GM23338 (cell line): ENCODE measurements at regions not wholly inside any gene's neighbourhood (a gene's known extent, or its start where the extent isn't known, plus 50 kb on each side); places are given as distances from the start of the nearest gene placed in this dataset.

Experiments used
- ATAC-seq: fragments of 200-7000 bp; cut with Tn5 transposase; 3 replicates; pipeline ENCODE4 v1.9.1; 2020
- DNase-seq: peaks from one replicate; pipeline ENCODE4 v3.0.0-alpha.2; 2015; ENCODE audit warnings: low spot score
- H2AFZ ChIP-seq: fragments of 200-600 bp; sonication (generic); 2 replicates; pipeline ENCODE4 v1.8.0; 2016; ENCODE audit warnings: antibody characterized with exemption, mild to moderate bottlenecking, moderate library complexity
- H3F3A ChIP-seq: fragments of 200-600 bp; sonication (generic); replicated peaks from 2 replicates; pipeline ENCODE4 v1.8.0; 2017; ENCODE audit warnings: antibody characterized with exemption, mixed run types, low read depth
- H3K27ac ChIP-seq: fragments of 200-600 bp; sonication (generic); 2 replicates; pipeline ENCODE4 v1.6.1; 2016; ENCODE audit warnings: low read depth
- H3K27me3 ChIP-seq: fragments of 200-600 bp; sonication (generic); 2 replicates; pipeline ENCODE4 v1.8.0; 2016; ENCODE audit warnings: mild to moderate bottlenecking, mixed run types, moderate library complexity; ENCODE audit not compliant: insufficient read depth
- H3K36me3 ChIP-seq: fragments of 200-600 bp; sonication (generic); 2 replicates; pipeline ENCODE4 v1.8.0; 2016; ENCODE audit warnings: mild to moderate bottlenecking; ENCODE audit not compliant: insufficient read depth
- H3K4me1 ChIP-seq: fragments of 200-600 bp; sonication (generic); 2 replicates; pipeline ENCODE4 v1.8.0; 2016; ENCODE audit warnings: mild to moderate bottlenecking, moderate library complexity; ENCODE audit not compliant: insufficient read depth
- H3K4me2 ChIP-seq: fragments of 200-600 bp; sonication (generic); 2 replicates; pipeline ENCODE4 v1.7.1; 2017; ENCODE audit warnings: mixed run types
- H3K4me3 ChIP-seq: fragments of 200-600 bp; sonication (generic); 2 replicates; pipeline ENCODE4 v1.6.1; 2016; ENCODE audit warnings: mixed run types
- H3K79me2 ChIP-seq: fragments of 200-600 bp; sonication (generic); replicated peaks from 2 replicates; pipeline ENCODE4 v1.8.0; 2017; ENCODE audit warnings: mild to moderate bottlenecking; ENCODE audit not compliant: insufficient read depth
- H3K9me2 ChIP-seq: fragments of 200-600 bp; sonication (generic); 2 replicates; pipeline ENCODE4 v1.8.0; 2017; ENCODE audit not compliant: insufficient read depth
- H4K20me1 ChIP-seq: fragments of 200-600 bp; sonication (generic); replicated peaks from 2 replicates; pipeline ENCODE4 v1.8.0; 2017; ENCODE audit warnings: mild to moderate bottlenecking; ENCODE audit not compliant: insufficient read depth
- H3K27ac Mint-ChIP-seq: 2 replicates; pipeline ENCODE4 v1.8.0; 2020; ENCODE audit warnings: inconsistent platforms, mild to moderate bottlenecking, moderate library complexity, mixed read lengths
- H3K27me3 Mint-ChIP-seq: 3 replicates; pipeline ENCODE4 v1.8.0; 2022; ENCODE audit warnings: low read depth, mild to moderate bottlenecking, moderate library complexity, mixed read lengths, inconsistent platforms; ENCODE audit not compliant: insufficient read depth, poor library complexity
- H3K36me3 Mint-ChIP-seq: 3 replicates; pipeline ENCODE4 v1.8.0; 2021; ENCODE audit warnings: low read depth, mild to moderate bottlenecking, inconsistent platforms, moderate library complexity, mixed read lengths
- H3K4me1 Mint-ChIP-seq: 3 replicates; pipeline ENCODE4 v1.8.0; 2020; ENCODE audit warnings: mild to moderate bottlenecking, inconsistent platforms, mixed read lengths
- H3K4me3 Mint-ChIP-seq: 3 replicates; pipeline ENCODE4 v1.8.0; 2021; ENCODE audit warnings: moderate library complexity, mild to moderate bottlenecking, inconsistent platforms, mixed read lengths
- H3K9me3 Mint-ChIP-seq: 3 replicates; pipeline ENCODE4 v1.8.0; 2020; ENCODE audit warnings: moderate library complexity, mild to moderate bottlenecking, inconsistent platforms, mixed read lengths
- CTCF ChIP-seq, 2 experiments: fragments of 200-600 bp in 1 of 2; sonication (generic) in 1 of 2; conservative IDR thresholded peaks; 2 replicates each; pipeline versions ENCODE4 v1.5.1 to v1.6.1; 2016 to 2017; ENCODE audit warnings: antibody characterized with exemption in 2 of 2, low read depth in 2 of 2, mild to moderate bottlenecking in 2 of 2, moderate library complexity in 1 of 2
- ETS1 ChIP-seq: IDR thresholded peaks from 2 replicates; pipeline ENCODE4 v1.6.1; 2016; ENCODE audit warnings: antibody characterized with exemption
- EZH2 ChIP-seq: fragments of 200-600 bp; sonication (generic); IDR thresholded peaks from one replicate; pipeline ENCODE4 v1.8.0; 2017; ENCODE audit warnings: antibody characterized with exemption, mild to moderate bottlenecking, low read depth; ENCODE audit not compliant: unreplicated experiment
- EZH2phosphoT487 ChIP-seq: fragments of 200-600 bp; sonication (generic); IDR thresholded peaks from one replicate; pipeline ENCODE4 v1.8.1; 2018; ENCODE audit warnings: antibody characterized with exemption; ENCODE audit not compliant: unreplicated experiment
- JUNB ChIP-seq: IDR thresholded peaks from one replicate; pipeline ENCODE4 v1.6.1; 2016; ENCODE audit warnings: antibody characterized with exemption; ENCODE audit not compliant: unreplicated experiment
- NANOG ChIP-seq: IDR thresholded peaks from 2 replicates; pipeline ENCODE4 v1.6.1; 2016; ENCODE audit warnings: antibody characterized with exemption, borderline replicate concordance
- POLR2AphosphoS5 ChIP-seq: IDR thresholded peaks from 2 replicates; pipeline ENCODE4 v1.6.1; 2016; ENCODE audit warnings: antibody characterized with exemption, low read depth
- REST ChIP-seq: IDR thresholded peaks from one replicate; pipeline ENCODE4 v1.6.1; 2018; ENCODE audit warnings: antibody characterized with exemption; ENCODE audit not compliant: unreplicated experiment
- STAT1 ChIP-seq: IDR thresholded peaks from one replicate; pipeline ENCODE4 v1.6.1; 2016; ENCODE audit warnings: antibody characterized with exemption; ENCODE audit not compliant: unreplicated experiment
- ZNF114 ChIP-seq: fragments of 250-450 bp; sonication (Bioruptor Pico); IDR thresholded peaks from 2 replicates; pipeline ENCODE4 v1.5.0; 2020; ENCODE audit warnings: mild to moderate bottlenecking, moderate library complexity
- ZNF331 ChIP-seq: fragments of 250-450 bp; sonication (Bioruptor Pico); IDR thresholded peaks from 2 replicates; pipeline ENCODE4 v1.5.0; 2020; ENCODE audit warnings: low read depth, mild to moderate bottlenecking, moderate library complexity

- no peak overlapping the region for H3K4me2 ChIP-seq
- no peaks in the 10 kb centered on the region for H4K20me1 ChIP-seq
- DNase-seq, result no peak
- H2AFZ ChIP-seq, result peak overlapping the region; percentile 48; the same call in 1 of the 2 replicates
- no peak for TF ChIP-seq ZNF331 (CRISPR knock-in tag)
- no peak overlapping the region for H3K4me3 ChIP-seq
- no peaks in the 10 kb centered on the region for H3K27me3 ChIP-seq
- no peaks in the 10 kb centered on the region for H3K36me3 Mint-ChIP-seq
- peaks cover 2% of the 10 kb centered on the region for H3K27me3 Mint-ChIP-seq
- no peaks in the 10 kb centered on the region for H3K4me1 ChIP-seq
- H3K27ac ChIP-seq, result no peak overlapping the region
- H3K4me1 Mint-ChIP-seq, result no peaks in the 10 kb centered on the region; the same call in 2 of the 3 replicates
- no peaks in the 10 kb centered on the region for H3K9me3 Mint-ChIP-seq
- H3F3A ChIP-seq, result no peaks in the 10 kb centered on the region
- H3K36me3 ChIP-seq, result no peaks in the 10 kb centered on the region
- no peak for ATAC-seq
- no peaks in the 10 kb centered on the region for H3K79me2 ChIP-seq
- no peak overlapping the region for H3K27ac Mint-ChIP-seq
- H3K4me3 Mint-ChIP-seq, result no peak overlapping the region
- no peaks in the 10 kb centered on the region for H3K9me2 ChIP-seq
Measured at GRCh38 chr14:98544174-98544573, 727.8 kb downstream of the BCL11B start.

- ATAC-seq, result no peak
- peaks cover 2% of the 10 kb centered on the region for H3K27me3 Mint-ChIP-seq
- H3K79me2 ChIP-seq, result no peaks in the 10 kb centered on the region
- H3K4me3 Mint-ChIP-seq, result no peak overlapping the region
- no peak for DNase-seq
- H4K20me1 ChIP-seq, result no peaks in the 10 kb centered on the region
- H3K36me3 ChIP-seq, result no peaks in the 10 kb centered on the region
- no peak for TF ChIP-seq STAT1
- no peak for TF ChIP-seq POLR2AphosphoS5
- H3F3A ChIP-seq, result no peaks in the 10 kb centered on the region
- H3K27me3 ChIP-seq, result no peaks in the 10 kb centered on the region
- no peak overlapping the region for H3K4me3 ChIP-seq
- H3K27ac Mint-ChIP-seq, result no peak overlapping the region
- H3K9me2 ChIP-seq, result no peaks in the 10 kb centered on the region
- no peaks in the 10 kb centered on the region for H3K36me3 Mint-ChIP-seq
- H3K4me2 ChIP-seq, result no peak overlapping the region
- H3K27ac ChIP-seq, result no peak overlapping the region
- H3K4me1 Mint-ChIP-seq, result no peaks in the 10 kb centered on the region; the same call in 2 of the 3 replicates
- no peaks in the 10 kb centered on the region for H3K4me1 ChIP-seq
- H3K9me3 Mint-ChIP-seq, result no peaks in the 10 kb centered on the region
- H2AFZ ChIP-seq, result no peak overlapping the region
Measured at GRCh38 chr14:98545181-98545580, 726.8 kb downstream of the BCL11B start.

- no peaks in the 10 kb centered on the region for H3K79me2 ChIP-seq
- no peaks in the 10 kb centered on the region for H3K36me3 ChIP-seq
- no peak overlapping the region for H3K27ac ChIP-seq
- Mint-ChIP-seq H3K9me3 (peaks cover 1% of the 10 kb centered on the region; the same call in 1 of the 3 replicates), H3K36me3 (no peaks in the 10 kb centered on the region), H3K27me3 (no peaks in the 10 kb centered on the region), H3K4me3 (no peak overlapping the region), H3K4me1 (no peaks in the 10 kb centered on the region; the same call in 2 of the 3 replicates), H3K27ac (no peak overlapping the region)
- H2AFZ ChIP-seq, result no peak overlapping the region
- no peak for DNase-seq
- H3K4me2 ChIP-seq, result no peak overlapping the region
- H3F3A ChIP-seq, result no peaks in the 10 kb centered on the region
- H3K9me2 ChIP-seq, result no peaks in the 10 kb centered on the region
- no peak overlapping the region for H3K4me3 ChIP-seq
- no peaks in the 10 kb centered on the region for H3K4me1 ChIP-seq
- no peaks in the 10 kb centered on the region for H3K27me3 ChIP-seq
- no peaks in the 10 kb centered on the region for H4K20me1 ChIP-seq
- ATAC-seq, result no peak
- TF ChIP-seq ETS1 (no peak), EZH2 (no peak), REST (no peak), CTCF (conservative IDR thresholded peaks at IDR 0.05; ENCODE audit: low read depth in 2 of 2) (no peak), ZNF331 (CRISPR knock-in tag) (no peak), STAT1 (no peak), EZH2phosphoT487 (no peak), JUNB (no peak), ZNF114 (CRISPR knock-in tag) (no peak), NANOG (no peak)
Measured at GRCh38 chr14:98548071-98548686, 723.8 kb downstream of the BCL11B start.
